Activated CD4-positive, alpha-beta T cell treated with anti-CD3 and anti-CD28 coated beads for 48 hours (primary cell): ENCODE measurements at regions not wholly inside any gene's neighbourhood (a gene's known extent, or its start where the extent isn't known, plus 50 kb on each side); places are given as distances from the start of the nearest gene placed in this dataset.
"Not testable (repeated sequence)": the region's sequence is repeated elsewhere in the genome, so short reads cannot be mapped to it uniquely, and the experiment has no call there.

Experiments used
- DNase-seq: peaks from one replicate; pipeline ENCODE4 v3.0.0-alpha.2; 2020

GRCh38 chrX:14347523-14347922, 181.8 kb upstream of the GLRA2 start:
- no peak for DNase-seq

- DNase-seq: no peak
Observed at GRCh38 chrX:14344172-14344940, 185.0 kb upstream of the GLRA2 start.

- DNase-seq: no peak
Observed at GRCh38 chrX:14309431-14309830, 219.9 kb upstream of the GLRA2 start.

- not testable (repeated sequence) for DNase-seq
Observed at GRCh38 chrX:14308976-14309375, 220.4 kb upstream of the GLRA2 start.

GRCh38 chrX:14303891-14304290, 225.4 kb upstream of the GLRA2 start:
- DNase-seq: no peak

- DNase-seq: not testable (repeated sequence)
Observed at GRCh38 chrX:14302561-14302960, 226.8 kb upstream of the GLRA2 start.

- no peak for DNase-seq
Observed at GRCh38 chrX:14300376-14300775, 229.0 kb upstream of the GLRA2 start.

- DNase-seq: no peak
Observed at GRCh38 chrX:14295426-14295825, 233.9 kb upstream of the GLRA2 start.

- DNase-seq: no peak
Observed at GRCh38 chrX:14291666-14292500, 237.5 kb upstream of the GLRA2 start.

GRCh38 chrX:14290335-14290734, 239.0 kb upstream of the GLRA2 start:
- DNase-seq: no peak

- DNase-seq: no peak
Observed at GRCh38 chrX:14274691-14275090, 245.0 kb upstream of the GEMIN8 start.

GRCh38 chrX:14267216-14267615, 237.5 kb upstream of the GEMIN8 start:
- no peak for DNase-seq

GRCh38 chrX:14266705-14267104, 237.0 kb upstream of the GEMIN8 start:
- no peak for DNase-seq

GRCh38 chrX:14243823-14244222, 214.1 kb upstream of the GEMIN8 start:
- no peak for DNase-seq

- no peak for DNase-seq
Observed at GRCh38 chrX:14235004-14235403, 205.3 kb upstream of the GEMIN8 start.

GRCh38 chrX:14232688-14233087, 203.0 kb upstream of the GEMIN8 start:
- no peak for DNase-seq

GRCh38 chrX:14228611-14229010, 198.9 kb upstream of the GEMIN8 start:
- DNase-seq: no peak

- DNase-seq: no peak
Observed at GRCh38 chrX:14220386-14220944, 190.8 kb upstream of the GEMIN8 start.

GRCh38 chrX:14209034-14209433, 179.3 kb upstream of the GEMIN8 start:
- DNase-seq: no peak

GRCh38 chrX:14194711-14195110, 165.0 kb upstream of the GEMIN8 start:
- DNase-seq: no peak

- no peak for DNase-seq
Observed at GRCh38 chrX:14193547-14193946, 163.9 kb upstream of the GEMIN8 start.

GRCh38 chrX:14173873-14174272, 144.2 kb upstream of the GEMIN8 start:
- DNase-seq: no peak

- DNase-seq: no peak
Observed at GRCh38 chrX:14164828-14165227, 135.1 kb upstream of the GEMIN8 start.

- DNase-seq: no peak
Observed at GRCh38 chrX:14125462-14125861, 95.8 kb upstream of the GEMIN8 start.
